ENCODE measurements at regions not wholly inside any gene's neighbourhood (a gene's known extent, or its start where the extent isn't known, plus 50 kb on each side); places are given as distances from the start of the nearest gene placed in this dataset.

GRCh38 chr19:31656507-31656906, 307.3 kb upstream of the TSHZ3 start:
- no peak for TF ChIP-seq CTCF (IDR thresholded peaks at IDR 0.05; ENCODE audit: insufficient read depth, missing control alignments)
- DNase-seq (ENCODE audit: insufficient read length, low spot score) = no peak
- FAIRE-seq = no peak

- TF ChIP-seq CTCF (IDR thresholded peaks at IDR 0.05; ENCODE audit: insufficient read depth, missing control alignments) = no peak
- no peak for DNase-seq (ENCODE audit: insufficient read length, low spot score)
- no peak for FAIRE-seq
Observed at GRCh38 chr19:31658993-31659896, 310.0 kb upstream of the TSHZ3 start.

- no peak for FAIRE-seq
- DNase-seq (ENCODE audit: insufficient read length, low spot score) = no peak
- no peak for TF ChIP-seq CTCF (IDR thresholded peaks at IDR 0.05; ENCODE audit: insufficient read depth, missing control alignments)
Observed at GRCh38 chr19:31659897-31660210, 310.6 kb upstream of the TSHZ3 start.

GRCh38 chr19:31664096-31664495, 314.9 kb upstream of the TSHZ3 start:
- TF ChIP-seq CTCF (IDR thresholded peaks at IDR 0.05; ENCODE audit: insufficient read depth, missing control alignments) = no peak
- FAIRE-seq = no peak

GRCh38 chr19:31664997-31665396, 315.8 kb upstream of the TSHZ3 start:
- FAIRE-seq = no peak
- no peak for TF ChIP-seq CTCF (IDR thresholded peaks at IDR 0.05; ENCODE audit: insufficient read depth, missing control alignments)

More at GRCh38 chr19:31664096-31664495, 314.9 kb upstream of the TSHZ3 start:
- DNase-seq (ENCODE audit: insufficient read length, low spot score) = no peak

GRCh38 chr19:31666126-31666525, 316.9 kb upstream of the TSHZ3 start:
- no peak for TF ChIP-seq CTCF (IDR thresholded peaks at IDR 0.05; ENCODE audit: insufficient read depth, missing control alignments)
- DNase-seq (ENCODE audit: insufficient read length, low spot score) (no peak), FAIRE-seq (no peak)

More at GRCh38 chr19:31664997-31665396, 315.8 kb upstream of the TSHZ3 start:
- DNase-seq (ENCODE audit: insufficient read length, low spot score) = no peak

GRCh38 chr19:31667106-31667505, 317.9 kb upstream of the TSHZ3 start:
- no peak for FAIRE-seq
- TF ChIP-seq CTCF (IDR thresholded peaks at IDR 0.05; ENCODE audit: insufficient read depth, missing control alignments) = no peak
- DNase-seq (ENCODE audit: insufficient read length, low spot score) = no peak
